Progenitor cell of endocrine pancreas (in vitro differentiated cells): ENCODE measurements at regions not wholly inside any gene's neighbourhood (a gene's known extent, or its start where the extent isn't known, plus 50 kb on each side); places are given as distances from the start of the nearest gene placed in this dataset.
A peak's percentile ranks its signal among the peaks of the same experiment; 100 is the strongest.

Experiments used
- DNase-seq: peaks from one replicate; pipeline ENCODE4 v3.0.0; 2021; ENCODE audit warnings: low spot score; ENCODE audit not compliant: unreplicated experiment
- H3K27ac Mint-ChIP-seq: 2 replicates; pipeline ENCODE4 v1.8.0; 2021; ENCODE audit warnings: mild to moderate bottlenecking, moderate library complexity, mixed read lengths
- H3K27me3 Mint-ChIP-seq: 2 replicates; pipeline ENCODE4 v1.8.0; 2021; ENCODE audit warnings: mixed read lengths
- H3K36me3 Mint-ChIP-seq: 2 replicates; pipeline ENCODE4 v1.8.0; 2022; ENCODE audit warnings: mixed read lengths; ENCODE audit not compliant: insufficient read depth
- H3K4me1 Mint-ChIP-seq: 2 replicates; pipeline ENCODE4 v1.8.0; 2021; ENCODE audit warnings: low read depth, mixed read lengths
- H3K4me3 Mint-ChIP-seq: 2 replicates; pipeline ENCODE4 v1.8.0; 2021; ENCODE audit warnings: low read depth, mild to moderate bottlenecking, moderate library complexity, mixed read lengths
- H3K9me3 Mint-ChIP-seq: 2 replicates; pipeline ENCODE4 v1.8.0; 2021; ENCODE audit warnings: low read depth, mixed read lengths
- CTCF ChIP-seq: fragments of 200-600 bp; sonication (generic); IDR thresholded peaks from one replicate; pipeline ENCODE4 v1.5.0; 2021; ENCODE audit warnings: antibody characterized with exemption, mild to moderate bottlenecking; ENCODE audit not compliant: unreplicated experiment

- no peak for DNase-seq
- H3K9me3 Mint-ChIP-seq, result no peaks in the 10 kb centered on the region
- H3K36me3 Mint-ChIP-seq, result no peaks in the 10 kb centered on the region
- peaks cover 9% of the 10 kb centered on the region for H3K27me3 Mint-ChIP-seq
- no peak overlapping the region for H3K4me3 Mint-ChIP-seq
- no peak overlapping the region for H3K27ac Mint-ChIP-seq
- H3K4me1 Mint-ChIP-seq, result peaks cover 3% of the 10 kb centered on the region
- no peak for TF ChIP-seq CTCF
Observed at GRCh38 chr1:25137521-25138395, 94.5 kb downstream of the SYF2 start.

- TF ChIP-seq CTCF, result no peak
- Mint-ChIP-seq H3K4me3 (no peak overlapping the region), H3K36me3 (no peaks in the 10 kb centered on the region), H3K27ac (no peak overlapping the region), H3K9me3 (no peaks in the 10 kb centered on the region), H3K27me3 (peaks cover 9% of the 10 kb centered on the region), H3K4me1 (peaks cover 3% of the 10 kb centered on the region)
- no peak for DNase-seq
Observed at GRCh38 chr1:25137106-25137505, 95.2 kb downstream of the SYF2 start.

GRCh38 chr1:25135909-25136308, 96.4 kb downstream of the SYF2 start:
- Mint-ChIP-seq H3K27ac (no peak overlapping the region), H3K4me3 (no peak overlapping the region), H3K36me3 (no peaks in the 10 kb centered on the region), H3K9me3 (no peaks in the 10 kb centered on the region), H3K4me1 (no peaks in the 10 kb centered on the region), H3K27me3 (peaks cover 7% of the 10 kb centered on the region)
- no peak for TF ChIP-seq CTCF
- DNase-seq, result no peak

GRCh38 chr1:25134801-25135461, 97.4 kb downstream of the SYF2 start:
- no peak for DNase-seq
- Mint-ChIP-seq H3K27me3 (peaks cover 3% of the 10 kb centered on the region), H3K4me1 (no peaks in the 10 kb centered on the region), H3K36me3 (no peaks in the 10 kb centered on the region), H3K27ac (peak overlapping the region; percentile 48), H3K4me3 (no peak overlapping the region), H3K9me3 (no peaks in the 10 kb centered on the region)
- no peak for TF ChIP-seq CTCF

GRCh38 chr1:25134307-25134706, 98.0 kb downstream of the SYF2 start:
- Mint-ChIP-seq H3K4me3 (no peak overlapping the region), H3K36me3 (no peaks in the 10 kb centered on the region), H3K4me1 (no peaks in the 10 kb centered on the region), H3K9me3 (no peaks in the 10 kb centered on the region), H3K27ac (no peak overlapping the region), H3K27me3 (peaks cover 2% of the 10 kb centered on the region)
- TF ChIP-seq CTCF, result no peak
- no peak for DNase-seq
